Fibroblast of mammary gland (primary cell): ENCODE measurements at regions not wholly inside any gene's neighbourhood (a gene's known extent, or its start where the extent isn't known, plus 50 kb on each side); places are given as distances from the start of the nearest gene placed in this dataset.

ENCODE experiments used
- DNase-seq: peaks from one replicate; pipeline ENCODE4 v3.0.0-alpha.2; 2010; ENCODE audit warnings: low read depth
- H3K4me3 ChIP-seq: 2 replicates; pipeline ENCODE4 v1.5.1; 2011; ENCODE audit warnings: low read depth, mild to moderate bottlenecking, low read length, moderate library complexity; ENCODE audit not compliant: control insufficient read depth
- CTCF ChIP-seq: conservative IDR thresholded peaks from 2 replicates; pipeline ENCODE4 v1.5.1; 2011; ENCODE audit warnings: low read depth, low read length, inconsistent platforms; ENCODE audit not compliant: control insufficient read depth, insufficient read depth

GRCh38 chr13:73544175-73544574 is 485.4 kb downstream of the KLF5 start:
- no peak overlapping the region for H3K4me3 ChIP-seq
- TF ChIP-seq CTCF, result no peak
- DNase-seq, result no peak

- no peak for DNase-seq
- no peak for TF ChIP-seq CTCF
- H3K4me3 ChIP-seq, result no peak overlapping the region
These were observed 483.6 kb downstream of the KLF5 start for GRCh38 chr13:73542446-73542845.

GRCh38 chr13:73536865-73537264 is 478.1 kb downstream of the KLF5 start:
- TF ChIP-seq CTCF, result no peak
- DNase-seq, result no peak
- no peak overlapping the region for H3K4me3 ChIP-seq

- TF ChIP-seq CTCF, result no peak
- DNase-seq, result no peak
- H3K4me3 ChIP-seq, result no peak overlapping the region
These were observed 476.5 kb downstream of the KLF5 start for GRCh38 chr13:73535341-73535740.

GRCh38 chr13:73532987-73533510 is 474.2 kb downstream of the KLF5 start:
- no peak for DNase-seq
- no peak overlapping the region for H3K4me3 ChIP-seq
- TF ChIP-seq CTCF, result no peak

GRCh38 chr13:73532582-73532981 is 473.8 kb downstream of the KLF5 start:
- H3K4me3 ChIP-seq, result no peak overlapping the region
- no peak for TF ChIP-seq CTCF
- DNase-seq, result no peak

- DNase-seq, result no peak
- no peak overlapping the region for H3K4me3 ChIP-seq
- TF ChIP-seq CTCF, result no peak
These were observed 472.2 kb downstream of the KLF5 start for GRCh38 chr13:73531014-73531413.
